ENCODE measurements at regions not wholly inside any gene's neighbourhood (a gene's known extent, or its start where the extent isn't known, plus 50 kb on each side); places are given as distances from the start of the nearest gene placed in this dataset.

- ATAC-seq = no peak
- intact Hi-C loops (cut with DNase I, micrococcal nuclease) = no loop called here
- DNase-seq = no peak
Measured at GRCh38 chr5:114561415-114561814, 199.5 kb downstream of the KCNN2 start.
